NCI-H146 (cell line): ENCODE measurements at regions not wholly inside any gene's neighbourhood (a gene's known extent, or its start where the extent isn't known, plus 50 kb on each side); places are given as distances from the start of the nearest gene placed in this dataset.

ENCODE experiments used
- DNase-seq: peaks from one replicate; lab custom pipeline; 2025; lab: John Stamatoyannopoulos, UW

DNA sequence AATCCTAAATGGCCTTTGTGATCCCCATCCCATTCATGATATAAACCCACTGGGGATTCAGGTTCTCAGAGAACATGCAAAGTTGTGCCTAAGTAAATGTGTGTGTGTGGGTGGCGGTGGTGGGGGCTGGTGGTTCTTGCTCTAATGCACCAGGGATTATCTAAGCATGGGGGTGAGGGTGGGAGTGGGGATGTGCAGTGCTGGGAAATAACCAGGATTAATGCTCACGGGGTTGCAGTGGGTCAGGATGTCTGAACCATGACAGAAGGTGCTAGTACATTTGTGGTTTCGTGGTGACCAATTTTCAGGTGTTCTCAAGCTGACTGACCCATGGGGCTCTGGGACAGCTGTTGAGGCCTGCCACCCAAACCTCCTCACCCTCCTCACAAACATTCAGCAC, 101.0 kb downstream of the ZNF608 start:
- no peak for DNase-seq

DNA sequence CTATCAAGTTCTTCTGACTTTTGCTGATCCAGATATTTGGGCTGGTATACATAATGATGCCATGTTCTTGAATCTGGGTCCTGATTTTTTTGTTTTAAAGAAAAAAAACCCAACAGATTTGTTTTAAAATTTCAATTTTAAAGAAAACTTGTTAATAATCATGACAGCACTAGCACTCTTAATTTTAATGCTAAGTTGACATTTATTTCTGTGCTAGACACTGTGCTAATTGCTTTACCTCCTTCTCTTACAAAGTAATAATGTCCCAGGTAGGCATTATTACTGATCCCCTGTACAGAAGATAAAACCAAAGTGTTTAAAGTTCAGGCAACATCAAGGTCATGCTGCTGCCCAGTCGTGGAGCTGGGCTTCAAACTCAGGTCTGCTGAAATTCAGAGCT, 101.9 kb downstream of the ZNF608 start:
- DNase-seq: no peak

GRCh38 chr5:124644138-124644537, 102.3 kb downstream of the ZNF608 start:
- DNase-seq: no peak

DNA sequence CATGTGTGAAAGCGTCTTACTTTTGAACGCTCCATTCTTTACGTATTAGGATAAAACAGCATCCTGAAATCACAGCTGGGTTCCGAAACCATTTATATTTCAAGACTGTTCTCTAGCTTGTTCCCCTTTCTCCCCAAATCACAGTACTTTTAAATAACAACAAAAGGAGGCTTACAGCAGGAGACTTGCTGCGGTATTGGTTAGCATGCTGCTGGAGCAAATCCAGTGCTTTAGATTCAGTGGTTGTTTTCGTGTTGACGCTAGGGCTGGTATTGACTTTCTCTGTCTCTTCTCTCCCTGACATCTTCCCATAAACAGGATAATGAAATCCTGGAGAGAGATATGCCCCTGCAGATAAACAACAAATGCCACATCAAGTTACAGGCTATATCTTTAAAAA, 103.1 kb downstream of the ZNF608 start:
- DNase-seq: no peak

- no peak for DNase-seq
These were observed 104.3 kb downstream of the ZNF608 start for GRCh38 chr5:124642151-124642550.

DNA sequence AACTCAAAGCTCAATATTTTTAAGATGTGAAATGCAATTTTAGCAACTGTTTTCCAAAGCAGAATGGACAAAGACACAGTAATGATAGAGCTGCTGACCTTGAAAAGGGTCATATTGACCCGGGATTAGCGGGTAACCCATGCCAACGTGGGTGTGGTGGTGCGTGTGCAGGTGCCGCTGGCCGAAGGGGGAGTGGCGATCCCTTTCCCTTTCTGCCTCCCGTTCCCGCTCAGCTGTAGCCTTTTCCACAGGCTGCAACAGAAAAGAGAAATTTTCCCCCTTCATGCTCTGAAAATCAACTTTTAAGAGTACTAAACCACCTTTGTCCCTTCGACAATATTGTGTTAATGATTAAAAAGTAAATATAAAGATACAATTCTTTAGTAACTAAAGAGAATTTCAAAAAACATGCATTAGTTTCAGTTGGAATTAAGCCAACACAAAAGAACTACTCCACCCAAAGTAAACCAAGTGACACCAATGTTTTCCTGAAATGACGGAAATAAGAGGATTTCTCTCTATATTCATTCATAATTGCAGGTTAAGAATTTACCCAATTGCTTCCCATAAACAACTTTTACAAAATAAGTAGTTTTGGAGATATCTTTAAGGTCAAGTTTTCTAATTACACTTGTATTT, 105.2 kb downstream of the ZNF608 start:
- DNase-seq: peak; percentile 12

DNA sequence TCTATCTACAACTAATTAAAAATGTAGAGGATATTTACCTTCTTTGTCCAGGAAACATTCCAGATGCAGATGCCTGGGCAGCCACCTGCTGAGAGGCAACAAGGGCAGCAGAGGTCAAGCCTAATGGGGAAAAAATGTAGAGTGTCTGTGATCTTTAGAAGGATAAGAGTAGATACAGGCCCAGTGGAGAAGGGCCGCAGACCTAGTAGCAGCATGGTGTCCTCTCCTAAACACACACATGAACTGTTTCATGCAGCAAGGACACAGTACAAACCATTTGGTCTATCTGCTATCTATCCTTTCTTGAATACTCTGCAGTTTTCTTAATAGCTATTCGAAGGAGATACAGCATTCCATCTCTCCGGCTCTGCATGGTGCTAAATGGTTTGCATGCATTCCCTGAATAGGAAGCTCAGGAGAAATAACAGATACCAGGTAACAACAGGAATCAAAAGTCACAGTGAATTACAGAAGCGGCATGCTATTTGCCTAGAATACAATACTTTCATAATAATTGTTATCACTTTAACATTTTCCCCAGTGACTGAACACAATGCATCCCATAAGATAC, 107.3 kb downstream of the ZNF608 start:
- peak; percentile 30 for DNase-seq

GRCh38 chr5:124637011-124637410, 109.4 kb downstream of the ZNF608 start:
- no peak for DNase-seq

DNA sequence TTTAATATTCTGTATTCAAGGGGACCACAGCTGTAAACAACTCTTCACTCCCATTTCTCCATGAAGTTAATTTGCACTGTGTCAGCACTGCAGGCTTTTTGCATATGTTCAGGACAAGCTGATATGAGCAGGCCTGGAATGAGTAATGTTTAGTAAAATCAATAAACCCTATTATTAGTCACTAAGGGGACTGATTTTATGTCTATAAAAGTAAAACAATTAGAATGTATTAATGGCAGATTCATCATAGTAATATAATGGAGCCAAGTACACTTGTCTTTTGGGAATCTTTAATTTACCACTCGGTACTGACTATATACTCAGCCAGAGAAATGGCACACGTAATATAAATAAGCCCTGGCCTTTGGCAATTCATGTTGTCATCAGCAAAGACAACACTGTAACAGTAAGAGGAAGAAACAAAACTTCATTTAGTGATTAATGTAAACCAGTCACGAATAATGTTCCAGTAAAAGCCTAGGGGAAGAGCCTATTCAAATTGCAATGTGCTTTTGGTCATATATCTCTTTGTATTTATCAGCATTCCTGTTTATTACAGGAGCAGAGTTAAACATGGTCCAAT, 111.6 kb downstream of the ZNF608 start:
- DNase-seq: no peak

DNA sequence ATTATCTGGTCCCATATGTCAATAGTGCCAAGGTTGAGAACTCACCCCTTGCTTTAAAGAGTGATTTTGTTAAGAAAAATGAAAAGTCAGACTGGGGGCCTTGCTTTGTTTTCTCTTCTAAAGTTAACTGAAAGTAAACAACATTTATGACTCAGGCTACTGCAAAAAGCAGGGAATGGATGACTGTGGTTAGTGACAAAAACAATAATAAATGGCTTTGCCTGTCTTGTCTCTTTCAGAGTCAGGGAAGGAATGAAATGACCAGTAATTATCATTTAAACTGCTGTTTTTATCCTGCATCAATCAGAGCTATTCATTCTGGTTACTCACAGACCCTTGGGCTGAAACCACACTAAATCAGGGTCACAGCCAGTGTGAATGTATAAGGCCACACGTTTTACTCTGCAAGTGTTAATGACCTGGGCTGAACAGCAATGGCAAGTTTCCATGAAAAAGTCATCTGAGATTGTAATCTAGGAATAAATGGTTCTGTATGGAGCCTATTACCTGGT, 112.2 kb downstream of the ZNF608 start:
- DNase-seq: no peak

GRCh38 chr5:124633209-124633608, 113.2 kb downstream of the ZNF608 start:
- no peak for DNase-seq

DNA sequence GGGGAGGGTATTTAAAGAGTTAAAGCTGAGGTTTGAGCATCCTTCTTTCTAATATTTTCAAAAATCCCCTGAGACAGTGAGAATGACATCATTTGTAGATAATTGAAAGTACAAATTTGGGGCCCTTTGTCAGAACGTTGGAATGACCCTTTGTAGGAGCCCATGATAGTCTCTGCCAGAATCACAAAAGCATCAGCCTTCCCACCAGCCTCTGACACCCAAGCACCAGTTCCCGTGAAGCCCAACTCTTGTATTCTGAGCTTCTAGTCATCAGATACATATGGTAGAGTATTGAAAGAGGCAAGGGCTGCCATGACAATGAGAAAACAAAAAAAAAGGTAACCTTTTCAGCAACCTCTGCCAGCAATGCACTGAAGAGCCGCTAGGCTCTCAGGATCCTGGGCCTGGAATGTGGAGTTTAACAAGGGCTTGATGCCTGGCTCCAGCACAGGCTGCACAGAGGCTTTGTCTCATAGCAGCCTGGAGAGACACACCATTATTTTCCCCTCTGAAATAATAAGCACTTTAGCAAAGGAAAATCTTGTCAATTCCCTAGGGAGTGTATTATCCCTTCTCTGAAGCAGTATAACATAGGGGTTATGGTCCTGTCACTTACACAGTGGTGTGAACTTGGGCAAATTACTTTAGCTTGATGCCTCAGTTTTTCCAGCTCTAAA, 114.4 kb downstream of the ZNF608 start:
- DNase-seq: no peak

- DNase-seq: no peak
These were observed 115.4 kb downstream of the ZNF608 start for GRCh38 chr5:124630767-124631704.

- DNase-seq: no peak
These were observed 117.5 kb downstream of the ZNF608 start for GRCh38 chr5:124628721-124629596.

DNA sequence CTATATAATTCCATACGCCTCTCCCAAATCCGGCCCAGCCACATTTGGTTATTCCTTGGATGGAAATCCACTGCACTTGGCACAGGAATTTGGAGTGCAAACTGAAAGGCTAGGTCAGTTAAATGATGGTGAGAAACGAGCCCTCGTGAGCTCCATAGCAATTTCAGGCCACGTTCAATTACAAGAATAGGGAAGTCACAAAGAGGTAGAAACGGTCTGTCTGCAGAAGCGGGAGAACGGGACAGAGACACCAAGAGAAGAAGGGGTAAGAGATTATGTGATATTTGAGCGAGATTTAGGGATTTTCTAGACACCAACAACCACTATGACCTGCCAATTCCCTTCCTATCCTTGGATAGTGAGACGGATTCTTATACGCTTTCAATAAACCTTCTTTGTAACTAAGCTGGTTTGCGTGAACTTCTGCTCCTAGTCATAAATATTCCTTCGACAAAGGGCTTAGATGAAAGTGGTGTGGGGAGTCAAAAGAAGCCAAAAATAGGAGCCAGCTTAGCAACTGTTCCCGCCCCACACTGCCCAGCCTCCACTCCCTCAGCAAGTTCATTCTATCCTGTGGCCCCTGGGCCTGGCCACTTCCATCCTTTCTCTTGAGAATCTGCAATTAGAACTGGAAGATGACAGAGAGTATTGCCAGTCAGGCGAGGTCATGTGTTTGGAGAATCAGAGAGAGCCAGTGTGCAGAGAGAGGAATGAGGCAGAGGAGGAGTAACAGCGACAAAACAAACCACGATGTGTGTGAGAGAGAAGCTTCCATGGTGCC, 118.4 kb downstream of the ZNF608 start:
- DNase-seq: no peak

DNA sequence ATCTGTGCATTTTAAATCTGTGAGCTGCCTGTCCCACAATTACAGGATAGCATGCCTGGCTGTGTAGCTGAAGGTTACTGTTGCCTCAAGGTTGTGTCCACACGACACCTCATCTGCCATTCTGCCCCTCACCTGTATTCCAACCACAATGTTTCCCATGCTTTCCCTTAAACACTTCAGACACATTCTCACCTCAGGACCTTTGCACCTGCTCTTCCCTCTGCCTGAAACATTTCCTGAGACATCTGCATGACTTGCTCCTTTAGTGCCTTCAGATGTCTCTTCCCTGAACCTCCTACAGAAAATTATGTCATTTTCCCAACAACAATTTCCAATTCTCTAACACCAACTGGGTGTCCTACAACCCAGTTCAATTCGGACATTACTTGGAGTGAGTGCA, 120.4 kb downstream of the ZNF608 start:
- no peak for DNase-seq

DNA sequence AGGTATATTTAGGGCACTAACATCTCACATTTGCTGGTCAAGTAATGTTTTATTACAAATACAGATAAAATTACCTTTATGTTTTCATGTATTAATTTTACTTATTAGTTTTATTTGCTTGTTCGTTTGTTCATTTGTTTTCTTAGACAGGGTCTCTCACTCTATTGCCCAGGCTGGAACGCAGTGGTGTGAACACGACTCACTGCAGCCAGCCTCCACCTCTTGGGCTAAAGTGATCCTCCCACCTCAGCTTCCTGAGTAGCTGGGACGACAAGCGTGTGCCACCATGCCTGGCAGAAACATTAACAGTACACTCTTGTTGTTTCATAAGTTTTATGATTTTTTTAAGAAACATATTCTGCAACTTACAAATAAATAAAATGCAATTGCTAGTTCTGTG, 123.2 kb downstream of the ZNF608 start:
- DNase-seq: no peak

GRCh38 chr5:124622851-124623250, 123.6 kb downstream of the ZNF608 start:
- no peak for DNase-seq

DNA sequence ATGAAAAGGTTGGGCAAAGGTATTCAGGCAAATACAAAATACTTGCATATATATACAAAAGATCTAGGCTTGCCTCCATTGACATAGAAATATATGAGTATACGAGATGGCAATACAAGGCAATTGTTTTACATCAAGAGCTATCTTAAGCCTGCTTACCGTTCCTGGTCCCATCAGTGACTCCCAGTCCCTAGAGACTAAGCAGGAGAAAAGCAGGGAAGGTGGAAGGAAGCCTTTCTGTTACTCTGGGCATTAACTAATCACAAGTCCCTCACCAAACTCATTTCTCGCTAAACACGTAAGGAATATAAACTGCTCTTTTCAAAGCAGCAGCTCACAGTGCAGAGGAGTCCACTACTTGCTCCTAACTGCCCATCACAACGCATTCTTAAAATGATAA, 125.2 kb downstream of the ZNF608 start:
- DNase-seq: no peak

DNA sequence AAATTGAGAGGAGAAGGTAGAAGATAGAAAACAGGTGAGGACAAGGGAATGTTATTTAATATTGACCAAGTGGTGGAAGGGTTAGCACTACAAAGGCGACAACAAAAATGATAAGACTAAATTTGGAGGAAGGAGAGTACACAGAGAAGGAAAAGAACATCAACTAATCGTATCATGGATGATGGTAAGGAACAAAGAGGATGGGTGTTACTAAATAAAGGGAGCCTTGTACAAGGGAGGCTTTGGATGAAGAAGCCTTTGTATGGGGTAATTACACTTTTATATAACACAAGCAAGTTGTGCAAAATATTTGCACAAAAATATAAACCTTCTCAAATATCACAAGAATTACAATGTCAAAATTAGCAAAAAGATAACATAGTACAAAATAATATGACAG, 125.7 kb downstream of the ZNF608 start:
- no peak for DNase-seq
